ENCODE measurements at regions not wholly inside any gene's neighbourhood (a gene's known extent, or its start where the extent isn't known, plus 50 kb on each side); places are given as distances from the start of the nearest gene placed in this dataset.

- Histone ChIP-seq H3K27me3 (ENCODE audit: control insufficient read depth in 1 of 2, insufficient read depth in 2 of 2, low read length in 2 of 2) (no peaks in the 10 kb centered on the region), H3K4me1 (ENCODE audit: insufficient read depth, low read length) (no peaks in the 10 kb centered on the region), H3K27ac (ENCODE audit: low read depth in 1 of 2, low read length in 2 of 2) (no peak overlapping the region), H3K4me3 (ENCODE audit: low read length) (no peak overlapping the region), H3K9me3 (ENCODE audit: control insufficient read depth in 1 of 2, insufficient read depth in 1 of 2, low read length in 2 of 2) (no peaks in the 10 kb centered on the region), H3K36me3 (ENCODE audit: insufficient read depth, low read length) (no peaks in the 10 kb centered on the region)
- Mint-ChIP-seq H3K36me3 (ENCODE audit: low read depth) (no peaks in the 10 kb centered on the region), H3K4me1 (ENCODE audit: low read depth) (no peaks in the 10 kb centered on the region), H3K4me3 (no peak overlapping the region), H3K9me3 (no peaks in the 10 kb centered on the region), H3K27ac (no peak overlapping the region), H3K27me3 (peaks cover under 1% of the 10 kb centered on the region)
- intact Hi-C loops (cut with DNase I, micrococcal nuclease): no loop called here
- no peak for TF ChIP-seq CTCF (IDR thresholded peaks at IDR 0.05)
- ATAC-seq (ENCODE audit: poor library complexity): no peak
- DNase-seq: no peak
- ChIA-PET CTCF (no interaction called here), POLR2A (no interaction called here)
Measured at GRCh38 chr6:133606852-133607251, 282.1 kb upstream of the TCF21 start.

- no peak for DNase-seq
- no peak for ATAC-seq (ENCODE audit: poor library complexity)
- Histone ChIP-seq H3K4me1 (ENCODE audit: insufficient read depth, low read length) (no peaks in the 10 kb centered on the region), H3K27me3 (ENCODE audit: control insufficient read depth in 1 of 2, insufficient read depth in 2 of 2, low read length in 2 of 2) (peaks cover 0 to under 1% of the 10 kb centered on the region in 2 experiments), H3K4me3 (ENCODE audit: low read length) (no peak overlapping the region), H3K9me3 (ENCODE audit: control insufficient read depth in 1 of 2, insufficient read depth in 1 of 2, low read length in 2 of 2) (no peaks in the 10 kb centered on the region), H3K27ac (ENCODE audit: low read depth in 1 of 2, low read length in 2 of 2) (no peak overlapping the region), H3K36me3 (ENCODE audit: insufficient read depth, low read length) (no peaks in the 10 kb centered on the region)
- Mint-ChIP-seq H3K36me3 (ENCODE audit: low read depth) (no peaks in the 10 kb centered on the region), H3K27me3 (peaks cover 5% of the 10 kb centered on the region), H3K9me3 (no peaks in the 10 kb centered on the region), H3K27ac (no peak overlapping the region), H3K4me1 (ENCODE audit: low read depth) (no peaks in the 10 kb centered on the region), H3K4me3 (no peak overlapping the region)
- TF ChIP-seq CTCF (IDR thresholded peaks at IDR 0.05): no peak
- CTCF ChIA-PET: no interaction called here
- POLR2A ChIA-PET: no interaction called here
- intact Hi-C loops (cut with DNase I, micrococcal nuclease): no loop called here
Measured at GRCh38 chr6:133608620-133609019, 280.3 kb upstream of the TCF21 start.

GRCh38 chr6:133609415-133610226, 279.3 kb upstream of the TCF21 start:
- no peaks in the 10 kb centered on the region for H3K36me3 ChIP-seq (ENCODE audit: insufficient read depth, low read length)
- H3K27me3 Mint-ChIP-seq: peaks cover 5% of the 10 kb centered on the region
- no peak for DNase-seq
- no peak overlapping the region for H3K4me3 Mint-ChIP-seq
- peaks cover 2 to 4% of the 10 kb centered on the region in 2 experiments for H3K27me3 ChIP-seq (ENCODE audit: control insufficient read depth in 1 of 2, insufficient read depth in 2 of 2, low read length in 2 of 2)
- POLR2A ChIA-PET: interaction anchor here (0.6 kb wide), 1 partner anchor 61 kb away, joined by 3 read pairs; no protein-coding TSS in a partner anchor
- intact Hi-C loops (cut with DNase I, micrococcal nuclease): no loop called here
- ATAC-seq (ENCODE audit: poor library complexity): no peak
- H3K4me3 ChIP-seq (ENCODE audit: low read length): no peak overlapping the region
- peaks cover 0 to 4% of the 10 kb centered on the region in 2 experiments for H3K9me3 ChIP-seq (ENCODE audit: control insufficient read depth in 1 of 2, insufficient read depth in 1 of 2, low read length in 2 of 2)
- CTCF ChIA-PET: no interaction called here
- no peaks in the 10 kb centered on the region for H3K4me1 Mint-ChIP-seq (ENCODE audit: low read depth)
- H3K36me3 Mint-ChIP-seq (ENCODE audit: low read depth): no peaks in the 10 kb centered on the region
- H3K27ac ChIP-seq (ENCODE audit: low read depth in 1 of 2, low read length in 2 of 2): no peak overlapping the region
- H3K27ac Mint-ChIP-seq: no peak overlapping the region
- no peaks in the 10 kb centered on the region for H3K9me3 Mint-ChIP-seq
- no peaks in the 10 kb centered on the region for H3K4me1 ChIP-seq (ENCODE audit: insufficient read depth, low read length)
- TF ChIP-seq CTCF (IDR thresholded peaks at IDR 0.05): no peak
